ENCODE measurements at regions not wholly inside any gene's neighbourhood (a gene's known extent, or its start where the extent isn't known, plus 50 kb on each side); places are given as distances from the start of the nearest gene placed in this dataset.

GRCh38 chr2:15829985-15830384, 110.4 kb upstream of the MYCN start:
- Mint-ChIP-seq H3K4me1 (ENCODE audit: low read depth) (no peaks in the 10 kb centered on the region), H3K27me3 (ENCODE audit: insufficient read depth) (no peaks in the 10 kb centered on the region), H3K36me3 (ENCODE audit: low read depth) (no peaks in the 10 kb centered on the region), H3K9me3 (peaks cover 20% of the 10 kb centered on the region), H3K27ac (no peak overlapping the region), H3K4me3 (no peak overlapping the region)
- DNase-seq, result no peak
- no peak for TF ChIP-seq CTCF (IDR thresholded peaks at IDR 0.05)

- H3K27me3 Mint-ChIP-seq (ENCODE audit: insufficient read depth), result no peaks in the 10 kb centered on the region
- H3K9me3 Mint-ChIP-seq, result peaks cover 28% of the 10 kb centered on the region
These were observed 109.3 kb upstream of the MYCN start for GRCh38 chr2:15830937-15831549.

GRCh38 chr2:15832030-15832709, 108.2 kb upstream of the MYCN start:
- no peak for DNase-seq
- Mint-ChIP-seq H3K27me3 (ENCODE audit: insufficient read depth) (no peaks in the 10 kb centered on the region), H3K4me1 (ENCODE audit: low read depth) (no peaks in the 10 kb centered on the region), H3K9me3 (peaks cover 38% of the 10 kb centered on the region), H3K27ac (no peak overlapping the region), H3K36me3 (ENCODE audit: low read depth) (no peaks in the 10 kb centered on the region), H3K4me3 (no peak overlapping the region)
- no peak for TF ChIP-seq CTCF (IDR thresholded peaks at IDR 0.05)

More at GRCh38 chr2:15830937-15831549, 109.3 kb upstream of the MYCN start:
- no peaks in the 10 kb centered on the region for H3K36me3 Mint-ChIP-seq (ENCODE audit: low read depth)
- no peak for DNase-seq
- no peaks in the 10 kb centered on the region for H3K4me1 Mint-ChIP-seq (ENCODE audit: low read depth)
- TF ChIP-seq CTCF (IDR thresholded peaks at IDR 0.05), result no peak
- H3K4me3 Mint-ChIP-seq, result no peak overlapping the region
- H3K27ac Mint-ChIP-seq, result no peak overlapping the region

- H3K27ac Mint-ChIP-seq, result no peak overlapping the region
- no peak for TF ChIP-seq CTCF (IDR thresholded peaks at IDR 0.05)
- H3K9me3 Mint-ChIP-seq, result peaks cover 43% of the 10 kb centered on the region
- H3K4me1 Mint-ChIP-seq (ENCODE audit: low read depth), result no peaks in the 10 kb centered on the region
- no peak for DNase-seq
- no peaks in the 10 kb centered on the region for H3K36me3 Mint-ChIP-seq (ENCODE audit: low read depth)
- no peaks in the 10 kb centered on the region for H3K27me3 Mint-ChIP-seq (ENCODE audit: insufficient read depth)
- no peak overlapping the region for H3K4me3 Mint-ChIP-seq
These were observed 107.3 kb upstream of the MYCN start for GRCh38 chr2:15832849-15833680.

- H3K4me3 Mint-ChIP-seq, result no peak overlapping the region
- H3K27ac Mint-ChIP-seq, result no peak overlapping the region
- no peak for DNase-seq
- H3K36me3 Mint-ChIP-seq (ENCODE audit: low read depth), result no peaks in the 10 kb centered on the region
- no peak for TF ChIP-seq CTCF (IDR thresholded peaks at IDR 0.05)
- H3K4me1 Mint-ChIP-seq (ENCODE audit: low read depth), result no peaks in the 10 kb centered on the region
- H3K27me3 Mint-ChIP-seq (ENCODE audit: insufficient read depth), result no peaks in the 10 kb centered on the region
- H3K9me3 Mint-ChIP-seq, result peaks cover 46% of the 10 kb centered on the region
These were observed 106.6 kb upstream of the MYCN start for GRCh38 chr2:15833731-15834130.
